GM23338 (cell line): ENCODE measurements at regions not wholly inside any gene's neighbourhood (a gene's known extent, or its start where the extent isn't known, plus 50 kb on each side); places are given as distances from the start of the nearest gene placed in this dataset.

Experiments used
- ATAC-seq: fragments of 200-7000 bp; cut with Tn5 transposase; 3 replicates; pipeline ENCODE4 v1.9.1; 2020
- DNase-seq: peaks from one replicate; pipeline ENCODE4 v3.0.0-alpha.2; 2015; ENCODE audit warnings: low spot score
- H2AFZ ChIP-seq: fragments of 200-600 bp; sonication (generic); 2 replicates; pipeline ENCODE4 v1.8.0; 2016; ENCODE audit warnings: antibody characterized with exemption, mild to moderate bottlenecking, moderate library complexity
- H3F3A ChIP-seq: fragments of 200-600 bp; sonication (generic); replicated peaks from 2 replicates; pipeline ENCODE4 v1.8.0; 2017; ENCODE audit warnings: antibody characterized with exemption, mixed run types, low read depth
- H3K27ac ChIP-seq: fragments of 200-600 bp; sonication (generic); 2 replicates; pipeline ENCODE4 v1.6.1; 2016; ENCODE audit warnings: low read depth
- H3K27me3 ChIP-seq: fragments of 200-600 bp; sonication (generic); 2 replicates; pipeline ENCODE4 v1.8.0; 2016; ENCODE audit warnings: mild to moderate bottlenecking, mixed run types, moderate library complexity; ENCODE audit not compliant: insufficient read depth
- H3K36me3 ChIP-seq: fragments of 200-600 bp; sonication (generic); 2 replicates; pipeline ENCODE4 v1.8.0; 2016; ENCODE audit warnings: mild to moderate bottlenecking; ENCODE audit not compliant: insufficient read depth
- H3K4me1 ChIP-seq: fragments of 200-600 bp; sonication (generic); 2 replicates; pipeline ENCODE4 v1.8.0; 2016; ENCODE audit warnings: mild to moderate bottlenecking, moderate library complexity; ENCODE audit not compliant: insufficient read depth
- H3K4me2 ChIP-seq: fragments of 200-600 bp; sonication (generic); 2 replicates; pipeline ENCODE4 v1.7.1; 2017; ENCODE audit warnings: mixed run types
- H3K4me3 ChIP-seq: fragments of 200-600 bp; sonication (generic); 2 replicates; pipeline ENCODE4 v1.6.1; 2016; ENCODE audit warnings: mixed run types
- H3K79me2 ChIP-seq: fragments of 200-600 bp; sonication (generic); replicated peaks from 2 replicates; pipeline ENCODE4 v1.8.0; 2017; ENCODE audit warnings: mild to moderate bottlenecking; ENCODE audit not compliant: insufficient read depth
- H3K9me2 ChIP-seq: fragments of 200-600 bp; sonication (generic); 2 replicates; pipeline ENCODE4 v1.8.0; 2017; ENCODE audit not compliant: insufficient read depth
- H4K20me1 ChIP-seq: fragments of 200-600 bp; sonication (generic); replicated peaks from 2 replicates; pipeline ENCODE4 v1.8.0; 2017; ENCODE audit warnings: mild to moderate bottlenecking; ENCODE audit not compliant: insufficient read depth
- H3K27ac Mint-ChIP-seq: 2 replicates; pipeline ENCODE4 v1.8.0; 2020; ENCODE audit warnings: inconsistent platforms, mild to moderate bottlenecking, moderate library complexity, mixed read lengths
- H3K27me3 Mint-ChIP-seq: 3 replicates; pipeline ENCODE4 v1.8.0; 2022; ENCODE audit warnings: low read depth, mild to moderate bottlenecking, moderate library complexity, mixed read lengths, inconsistent platforms; ENCODE audit not compliant: insufficient read depth, poor library complexity
- H3K36me3 Mint-ChIP-seq: 3 replicates; pipeline ENCODE4 v1.8.0; 2021; ENCODE audit warnings: low read depth, mild to moderate bottlenecking, inconsistent platforms, moderate library complexity, mixed read lengths
- H3K4me1 Mint-ChIP-seq: 3 replicates; pipeline ENCODE4 v1.8.0; 2020; ENCODE audit warnings: mild to moderate bottlenecking, inconsistent platforms, mixed read lengths
- H3K4me3 Mint-ChIP-seq: 3 replicates; pipeline ENCODE4 v1.8.0; 2021; ENCODE audit warnings: moderate library complexity, mild to moderate bottlenecking, inconsistent platforms, mixed read lengths
- H3K9me3 Mint-ChIP-seq: 3 replicates; pipeline ENCODE4 v1.8.0; 2020; ENCODE audit warnings: moderate library complexity, mild to moderate bottlenecking, inconsistent platforms, mixed read lengths
- CREB1 ChIP-seq: fragments of 250-450 bp; sonication (Bioruptor Pico); IDR thresholded peaks from 2 replicates; pipeline ENCODE4 v1.5.0; 2020; ENCODE audit warnings: low read depth, mild to moderate bottlenecking, moderate library complexity
- CTCF ChIP-seq, 2 experiments: fragments of 200-600 bp in 1 of 2; sonication (generic) in 1 of 2; conservative IDR thresholded peaks; 2 replicates each; pipeline versions ENCODE4 v1.5.1 to v1.6.1; 2016 to 2017; ENCODE audit warnings: antibody characterized with exemption in 2 of 2, low read depth in 2 of 2, mild to moderate bottlenecking in 2 of 2, moderate library complexity in 1 of 2
- EZH2 ChIP-seq: fragments of 200-600 bp; sonication (generic); IDR thresholded peaks from one replicate; pipeline ENCODE4 v1.8.0; 2017; ENCODE audit warnings: antibody characterized with exemption, mild to moderate bottlenecking, low read depth; ENCODE audit not compliant: unreplicated experiment
- EZH2phosphoT487 ChIP-seq: fragments of 200-600 bp; sonication (generic); IDR thresholded peaks from one replicate; pipeline ENCODE4 v1.8.1; 2018; ENCODE audit warnings: antibody characterized with exemption; ENCODE audit not compliant: unreplicated experiment
- JUNB ChIP-seq: IDR thresholded peaks from one replicate; pipeline ENCODE4 v1.6.1; 2016; ENCODE audit warnings: antibody characterized with exemption; ENCODE audit not compliant: unreplicated experiment
- NANOG ChIP-seq: IDR thresholded peaks from 2 replicates; pipeline ENCODE4 v1.6.1; 2016; ENCODE audit warnings: antibody characterized with exemption, borderline replicate concordance
- POLR2AphosphoS5 ChIP-seq: IDR thresholded peaks from 2 replicates; pipeline ENCODE4 v1.6.1; 2016; ENCODE audit warnings: antibody characterized with exemption, low read depth
- STAT1 ChIP-seq: IDR thresholded peaks from one replicate; pipeline ENCODE4 v1.6.1; 2016; ENCODE audit warnings: antibody characterized with exemption; ENCODE audit not compliant: unreplicated experiment
- ZNF114 ChIP-seq: fragments of 250-450 bp; sonication (Bioruptor Pico); IDR thresholded peaks from 2 replicates; pipeline ENCODE4 v1.5.0; 2020; ENCODE audit warnings: mild to moderate bottlenecking, moderate library complexity
- ZNF331 ChIP-seq: fragments of 250-450 bp; sonication (Bioruptor Pico); IDR thresholded peaks from 2 replicates; pipeline ENCODE4 v1.5.0; 2020; ENCODE audit warnings: low read depth, mild to moderate bottlenecking, moderate library complexity
- TF ChIP-seq, protein P1 (sequence below): IDR thresholded peaks from one replicate; pipeline ENCODE4 v1.6.1; 2018; ENCODE audit warnings: antibody characterized with exemption; ENCODE audit not compliant: unreplicated experiment
- TF ChIP-seq, protein P2 (sequence below): IDR thresholded peaks from 2 replicates; pipeline ENCODE4 v1.6.1; 2016; ENCODE audit warnings: antibody characterized with exemption
- TF ChIP-seq, protein P3 (sequence below): fragments of 250-450 bp; sonication (Bioruptor Pico); IDR thresholded peaks from 2 replicates; pipeline ENCODE4 v1.5.0; 2020; ENCODE audit warnings: mild to moderate bottlenecking, moderate library complexity

DNA sequence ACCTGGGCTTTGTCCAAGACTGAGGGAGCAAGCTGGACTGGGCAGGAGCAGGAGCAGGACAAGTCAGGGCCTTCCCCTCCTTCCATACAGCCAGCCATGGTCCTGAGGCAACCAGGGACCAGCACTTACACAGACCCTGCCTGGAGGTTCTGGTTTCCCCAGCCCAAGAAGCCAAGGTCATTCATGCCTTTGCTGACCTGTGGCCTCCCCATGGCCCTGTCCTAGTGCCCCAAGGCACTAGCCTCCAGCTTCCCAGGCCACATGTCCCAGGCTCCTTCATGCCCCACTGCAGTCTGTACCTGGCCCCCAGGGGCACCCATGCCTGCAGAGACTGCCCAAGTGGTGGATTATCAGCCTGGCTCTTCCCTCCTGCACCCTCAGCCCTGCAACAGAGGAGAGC lies 243.9 kb downstream of the TOMM20 start:
- Mint-ChIP-seq H3K9me3 (no peaks in the 10 kb centered on the region), H3K4me1 (no peaks in the 10 kb centered on the region), H3K27me3 (no peaks in the 10 kb centered on the region), H3K27ac (no peak overlapping the region), H3K4me3 (no peak overlapping the region), H3K36me3 (no peaks in the 10 kb centered on the region)
- no peak overlapping the region for H3K4me3 ChIP-seq
- H4K20me1 ChIP-seq: no peaks in the 10 kb centered on the region
- ATAC-seq (no peak), DNase-seq (no peak)
- H3K27ac ChIP-seq: no peak overlapping the region
- no peaks in the 10 kb centered on the region for H3F3A ChIP-seq
- H2AFZ ChIP-seq: no peak overlapping the region
- TF ChIP-seq STAT1: no peak
- no peak for TF ChIP-seq ZNF331 (CRISPR knock-in tag)
- TF ChIP-seq CTCF (conservative IDR thresholded peaks at IDR 0.05; ENCODE audit: low read depth in 2 of 2): no peak
- no peak for TF ChIP-seq POLR2AphosphoS5
- TF ChIP-seq EZH2: no peak
- TF ChIP-seq CREB1 (CRISPR knock-in tag): no peak
- TF ChIP-seq, protein P1, sequence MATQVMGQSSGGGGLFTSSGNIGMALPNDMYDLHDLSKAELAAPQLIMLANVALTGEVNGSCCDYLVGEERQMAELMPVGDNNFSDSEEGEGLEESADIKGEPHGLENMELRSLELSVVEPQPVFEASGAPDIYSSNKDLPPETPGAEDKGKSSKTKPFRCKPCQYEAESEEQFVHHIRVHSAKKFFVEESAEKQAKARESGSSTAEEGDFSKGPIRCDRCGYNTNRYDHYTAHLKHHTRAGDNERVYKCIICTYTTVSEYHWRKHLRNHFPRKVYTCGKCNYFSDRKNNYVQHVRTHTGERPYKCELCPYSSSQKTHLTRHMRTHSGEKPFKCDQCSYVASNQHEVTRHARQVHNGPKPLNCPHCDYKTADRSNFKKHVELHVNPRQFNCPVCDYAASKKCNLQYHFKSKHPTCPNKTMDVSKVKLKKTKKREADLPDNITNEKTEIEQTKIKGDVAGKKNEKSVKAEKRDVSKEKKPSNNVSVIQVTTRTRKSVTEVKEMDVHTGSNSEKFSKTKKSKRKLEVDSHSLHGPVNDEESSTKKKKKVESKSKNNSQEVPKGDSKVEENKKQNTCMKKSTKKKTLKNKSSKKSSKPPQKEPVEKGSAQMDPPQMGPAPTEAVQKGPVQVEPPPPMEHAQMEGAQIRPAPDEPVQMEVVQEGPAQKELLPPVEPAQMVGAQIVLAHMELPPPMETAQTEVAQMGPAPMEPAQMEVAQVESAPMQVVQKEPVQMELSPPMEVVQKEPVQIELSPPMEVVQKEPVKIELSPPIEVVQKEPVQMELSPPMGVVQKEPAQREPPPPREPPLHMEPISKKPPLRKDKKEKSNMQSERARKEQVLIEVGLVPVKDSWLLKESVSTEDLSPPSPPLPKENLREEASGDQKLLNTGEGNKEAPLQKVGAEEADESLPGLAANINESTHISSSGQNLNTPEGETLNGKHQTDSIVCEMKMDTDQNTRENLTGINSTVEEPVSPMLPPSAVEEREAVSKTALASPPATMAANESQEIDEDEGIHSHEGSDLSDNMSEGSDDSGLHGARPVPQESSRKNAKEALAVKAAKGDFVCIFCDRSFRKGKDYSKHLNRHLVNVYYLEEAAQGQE: no peak
- TF ChIP-seq ZNF114 (CRISPR knock-in tag): no peak
- TF ChIP-seq JUNB: no peak
- TF ChIP-seq, protein P2, sequence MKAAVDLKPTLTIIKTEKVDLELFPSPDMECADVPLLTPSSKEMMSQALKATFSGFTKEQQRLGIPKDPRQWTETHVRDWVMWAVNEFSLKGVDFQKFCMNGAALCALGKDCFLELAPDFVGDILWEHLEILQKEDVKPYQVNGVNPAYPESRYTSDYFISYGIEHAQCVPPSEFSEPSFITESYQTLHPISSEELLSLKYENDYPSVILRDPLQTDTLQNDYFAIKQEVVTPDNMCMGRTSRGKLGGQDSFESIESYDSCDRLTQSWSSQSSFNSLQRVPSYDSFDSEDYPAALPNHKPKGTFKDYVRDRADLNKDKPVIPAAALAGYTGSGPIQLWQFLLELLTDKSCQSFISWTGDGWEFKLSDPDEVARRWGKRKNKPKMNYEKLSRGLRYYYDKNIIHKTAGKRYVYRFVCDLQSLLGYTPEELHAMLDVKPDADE: no peak
- TF ChIP-seq, protein P3, sequence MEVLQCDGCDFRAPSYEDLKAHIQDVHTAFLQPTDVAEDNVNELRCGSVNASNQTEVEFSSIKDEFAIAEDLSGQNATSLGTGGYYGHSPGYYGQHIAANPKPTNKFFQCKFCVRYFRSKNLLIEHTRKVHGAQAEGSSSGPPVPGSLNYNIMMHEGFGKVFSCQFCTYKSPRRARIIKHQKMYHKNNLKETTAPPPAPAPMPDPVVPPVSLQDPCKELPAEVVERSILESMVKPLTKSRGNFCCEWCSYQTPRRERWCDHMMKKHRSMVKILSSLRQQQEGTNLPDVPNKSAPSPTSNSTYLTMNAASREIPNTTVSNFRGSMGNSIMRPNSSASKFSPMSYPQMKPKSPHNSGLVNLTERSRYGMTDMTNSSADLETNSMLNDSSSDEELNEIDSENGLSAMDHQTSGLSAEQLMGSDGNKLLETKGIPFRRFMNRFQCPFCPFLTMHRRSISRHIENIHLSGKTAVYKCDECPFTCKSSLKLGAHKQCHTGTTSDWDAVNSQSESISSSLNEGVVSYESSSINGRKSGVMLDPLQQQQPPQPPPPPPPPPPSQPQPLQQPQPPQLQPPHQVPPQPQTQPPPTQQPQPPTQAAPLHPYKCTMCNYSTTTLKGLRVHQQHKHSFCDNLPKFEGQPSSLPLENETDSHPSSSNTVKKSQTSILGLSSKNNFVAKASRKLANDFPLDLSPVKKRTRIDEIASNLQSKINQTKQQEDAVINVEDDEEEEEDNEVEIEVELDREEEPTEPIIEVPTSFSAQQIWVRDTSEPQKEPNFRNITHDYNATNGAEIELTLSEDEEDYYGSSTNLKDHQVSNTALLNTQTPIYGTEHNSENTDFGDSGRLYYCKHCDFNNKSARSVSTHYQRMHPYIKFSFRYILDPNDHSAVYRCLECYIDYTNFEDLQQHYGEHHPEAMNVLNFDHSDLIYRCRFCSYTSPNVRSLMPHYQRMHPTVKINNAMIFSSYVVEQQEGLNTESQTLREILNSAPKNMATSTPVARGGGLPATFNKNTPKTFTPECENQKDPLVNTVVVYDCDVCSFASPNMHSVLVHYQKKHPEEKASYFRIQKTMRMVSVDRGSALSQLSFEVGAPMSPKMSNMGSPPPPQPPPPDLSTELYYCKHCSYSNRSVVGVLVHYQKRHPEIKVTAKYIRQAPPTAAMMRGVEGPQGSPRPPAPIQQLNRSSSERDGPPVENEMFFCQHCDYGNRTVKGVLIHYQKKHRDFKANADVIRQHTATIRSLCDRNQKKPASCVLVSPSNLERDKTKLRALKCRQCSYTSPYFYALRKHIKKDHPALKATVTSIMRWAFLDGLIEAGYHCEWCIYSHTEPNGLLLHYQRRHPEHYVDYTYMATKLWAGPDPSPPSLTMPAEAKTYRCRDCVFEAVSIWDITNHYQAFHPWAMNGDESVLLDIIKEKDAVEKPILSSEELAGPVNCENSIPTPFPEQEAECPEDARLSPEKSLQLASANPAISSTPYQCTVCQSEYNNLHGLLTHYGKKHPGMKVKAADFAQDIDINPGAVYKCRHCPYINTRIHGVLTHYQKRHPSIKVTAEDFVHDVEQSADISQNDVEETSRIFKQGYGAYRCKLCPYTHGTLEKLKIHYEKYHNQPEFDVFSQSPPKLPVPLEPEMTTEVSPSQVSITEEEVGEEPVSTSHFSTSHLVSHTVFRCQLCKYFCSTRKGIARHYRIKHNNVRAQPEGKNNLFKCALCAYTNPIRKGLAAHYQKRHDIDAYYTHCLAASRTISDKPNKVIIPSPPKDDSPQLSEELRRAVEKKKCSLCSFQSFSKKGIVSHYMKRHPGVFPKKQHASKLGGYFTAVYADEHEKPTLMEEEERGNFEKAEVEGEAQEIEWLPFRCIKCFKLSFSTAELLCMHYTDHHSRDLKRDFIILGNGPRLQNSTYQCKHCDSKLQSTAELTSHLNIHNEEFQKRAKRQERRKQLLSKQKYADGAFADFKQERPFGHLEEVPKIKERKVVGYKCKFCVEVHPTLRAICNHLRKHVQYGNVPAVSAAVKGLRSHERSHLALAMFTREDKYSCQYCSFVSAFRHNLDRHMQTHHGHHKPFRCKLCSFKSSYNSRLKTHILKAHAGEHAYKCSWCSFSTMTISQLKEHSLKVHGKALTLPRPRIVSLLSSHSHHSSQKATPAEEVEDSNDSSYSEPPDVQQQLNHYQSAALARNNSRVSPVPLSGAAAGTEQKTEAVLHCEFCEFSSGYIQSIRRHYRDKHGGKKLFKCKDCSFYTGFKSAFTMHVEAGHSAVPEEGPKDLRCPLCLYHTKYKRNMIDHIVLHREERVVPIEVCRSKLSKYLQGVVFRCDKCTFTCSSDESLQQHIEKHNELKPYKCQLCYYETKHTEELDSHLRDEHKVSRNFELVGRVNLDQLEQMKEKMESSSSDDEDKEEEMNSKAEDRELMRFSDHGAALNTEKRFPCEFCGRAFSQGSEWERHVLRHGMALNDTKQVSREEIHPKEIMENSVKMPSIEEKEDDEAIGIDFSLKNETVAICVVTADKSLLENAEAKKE (CRISPR knock-in tag): no peak
- TF ChIP-seq NANOG: no peak
- no peak for TF ChIP-seq EZH2phosphoT487
- no peaks in the 10 kb centered on the region for H3K79me2 ChIP-seq
- no peak overlapping the region for H3K4me2 ChIP-seq
- H3K9me2 ChIP-seq: no peaks in the 10 kb centered on the region
- no peaks in the 10 kb centered on the region for H3K27me3 ChIP-seq
- no peaks in the 10 kb centered on the region for H3K4me1 ChIP-seq
- H3K36me3 ChIP-seq: no peaks in the 10 kb centered on the region
